H1 (cell line): ENCODE measurements at regions not wholly inside any gene's neighbourhood (a gene's known extent, or its start where the extent isn't known, plus 50 kb on each side); places are given as distances from the start of the nearest gene placed in this dataset.

ENCODE experiments used
- CTCF ChIA-PET: fragments of 300-600 bp; sonication (Branson Sonifier 250); formaldehyde crosslinking; loops from one replicate; lab custom pipeline; 2021; ENCODE audit not compliant: partially characterized antibody; lab: Charles Lee
- POLR2A ChIA-PET: fragments of 300-600 bp; sonication (Branson Sonifier 250); formaldehyde crosslinking; loops from one replicate; lab custom pipeline; 2021; ENCODE audit warnings: inconsistent platforms; ENCODE audit not compliant: partially characterized antibody; lab: Charles Lee
- DNase-seq, 2 experiments: peaks; one replicate each; pipeline versions ENCODE4 v3.0.0 to v3.0.0-alpha.2; 2010 to 2022; ENCODE audit warnings: low spot score in 2 of 2, low read depth in 1 of 2, mixed read lengths in 1 of 2
- FAIRE-seq: peaks from 2 replicates; lab custom pipeline; 2011; peaks lifted over from hg19 to GRCh38; lab: Jason Lieb, UNC
- H2AFZ ChIP-seq: 2 replicates; pipeline ENCODE4 v1.8.1; 2012; ENCODE audit warnings: low read length, inconsistent platforms
- H2AK5ac ChIP-seq: 2 replicates; pipeline ENCODE4 v1.6.1; 2013; ENCODE audit warnings: low read depth, low read length
- H2BK120ac ChIP-seq: replicated peaks from 2 replicates; pipeline ENCODE3; 2013; ENCODE audit warnings: low read depth, low read length, inconsistent platforms
- H2BK12ac ChIP-seq: 2 replicates; pipeline ENCODE4 v1.6.1; 2013; ENCODE audit warnings: low read depth, low read length
- H2BK15ac ChIP-seq: 2 replicates; pipeline ENCODE4 v1.6.1; 2013; ENCODE audit warnings: low read length
- H2BK20ac ChIP-seq: 2 replicates; pipeline ENCODE4 v1.6.1; 2013; ENCODE audit warnings: low read length
- H2BK5ac ChIP-seq: 2 replicates; pipeline ENCODE4 v1.6.1; 2013; ENCODE audit warnings: low read depth, low read length
- H3K14ac ChIP-seq: 2 replicates; pipeline ENCODE4 v1.6.1; 2013; ENCODE audit warnings: inconsistent platforms; ENCODE audit not compliant: insufficient read length
- H3K18ac ChIP-seq: 2 replicates; pipeline ENCODE4 v1.6.1; 2013; ENCODE audit warnings: low read length; ENCODE audit errors: extremely low read depth
- H3K23ac ChIP-seq: 2 replicates; pipeline ENCODE4 v1.6.1; 2013; ENCODE audit warnings: inconsistent platforms; ENCODE audit not compliant: insufficient read length
- H3K23me2 ChIP-seq: 2 replicates; pipeline ENCODE4 v1.6.1; 2013; ENCODE audit warnings: low read depth, low read length
- H3K27ac ChIP-seq: 2 replicates; pipeline ENCODE4 v1.6.1; 2011; ENCODE audit warnings: low read depth, low read length, inconsistent platforms
- H3K27me3 ChIP-seq, 4 experiments: replicated peaks in 1 of 4; 1 replicate in 1 of 4; 2 replicates in 3 of 4; pipeline versions ENCODE4 v1.6.1 to v1.8.1; 2011 to 2013; ENCODE audit warnings: low read length in 3 of 4, mild to moderate bottlenecking in 3 of 4, inconsistent platforms in 2 of 4, mixed read lengths in 2 of 4, moderate library complexity in 1 of 4; ENCODE audit not compliant: control insufficient read depth in 3 of 4, insufficient read depth in 3 of 4; ENCODE audit errors: extremely low read depth in 1 of 4
- H3K36me3 ChIP-seq, 4 experiments: 2 replicates each; pipeline versions ENCODE4 v1.6.1 to v1.8.1; 2011 to 2013; ENCODE audit warnings: mild to moderate bottlenecking in 4 of 4, low read length in 3 of 4, moderate library complexity in 2 of 4, control low read depth in 1 of 4, inconsistent platforms in 1 of 4; ENCODE audit not compliant: insufficient read depth in 4 of 4, control insufficient read depth in 2 of 4
- H3K4ac ChIP-seq: replicated peaks from 2 replicates; pipeline ENCODE3; 2013; ENCODE audit warnings: low read length, low read depth, mixed read lengths, inconsistent platforms; ENCODE audit not compliant: insufficient read length
- H3K4me1 ChIP-seq, 4 experiments: replicated peaks in 1 of 4; 1 replicate in 1 of 4; 2 replicates in 3 of 4; pipeline versions ENCODE4 v1.6.1 to v1.8.1; 2011 to 2013; ENCODE audit warnings: low read length in 3 of 4, inconsistent platforms in 2 of 4, mixed read lengths in 1 of 4; ENCODE audit not compliant: insufficient read depth in 4 of 4, control insufficient read depth in 3 of 4
- H3K4me2 ChIP-seq, 2 experiments: 2 replicates each; pipeline versions ENCODE4 v1.6.1 to v1.8.1; 2011 to 2013; ENCODE audit warnings: low read depth in 2 of 2, low read length in 2 of 2, control low read depth in 1 of 2, inconsistent platforms in 1 of 2, mild to moderate bottlenecking in 1 of 2; ENCODE audit not compliant: insufficient read depth in 1 of 2
- H3K4me3 ChIP-seq, 4 experiments: fragments of 200-600, 300-600 bp in 1 of 4; sonication (generic), shearing (Covaris generic), sonication (Bioruptor Twin) in 1 of 4; 2 replicates each; pipeline versions ENCODE4 v1.5.1 to v1.8.1; 2011 to 2016; ENCODE audit warnings: low read length in 4 of 4, low read depth in 3 of 4, control low read depth in 2 of 4, inconsistent platforms in 2 of 4, mild to moderate bottlenecking in 2 of 4, mixed read lengths in 1 of 4, moderate library complexity in 1 of 4; ENCODE audit not compliant: insufficient read depth in 2 of 4; ENCODE audit errors: extremely low read depth in 1 of 4
- H3K56ac ChIP-seq: replicated peaks from 2 replicates; pipeline ENCODE3; 2013; ENCODE audit warnings: low read depth, mild to moderate bottlenecking, mixed read lengths, low read length, inconsistent platforms; ENCODE audit not compliant: insufficient read length
- H3K79me1 ChIP-seq: 2 replicates; pipeline ENCODE4 v1.6.1; 2013; ENCODE audit warnings: low read depth, low read length, control low read depth
- H3K79me2 ChIP-seq, 2 experiments: 2 replicates each; pipeline versions ENCODE4 v1.6.1 to v1.8.1; 2012 to 2013; ENCODE audit warnings: low read length in 2 of 2, mild to moderate bottlenecking in 2 of 2, inconsistent platforms in 1 of 2; ENCODE audit not compliant: insufficient read depth in 2 of 2, control insufficient read depth in 1 of 2
- H3K9ac ChIP-seq, 4 experiments: replicated peaks in 1 of 4; 1 replicate in 1 of 4; 2 replicates in 3 of 4; pipeline versions ENCODE4 v1.6.1 to v1.8.1; 2011 to 2013; ENCODE audit warnings: low read depth in 3 of 4, low read length in 3 of 4, control low read depth in 2 of 4, mild to moderate bottlenecking in 2 of 4, moderate library complexity in 2 of 4, inconsistent platforms in 1 of 4; ENCODE audit errors: extremely low read depth in 1 of 4
- H3K9me3 ChIP-seq, 2 experiments: 2 replicates each; pipeline versions ENCODE4 v1.6.1 to v1.8.1; 2012 to 2013; ENCODE audit warnings: mild to moderate bottlenecking in 2 of 2, moderate library complexity in 2 of 2, control low read depth in 1 of 2, inconsistent platforms in 1 of 2, low read depth in 1 of 2, low read length in 1 of 2, mixed read lengths in 1 of 2; ENCODE audit not compliant: insufficient read depth in 2 of 2
- H4K20me1 ChIP-seq, 2 experiments: replicated peaks in 1 of 2; 2 replicates each; pipeline versions ENCODE3 to v1.8.1; 2011 to 2013; ENCODE audit warnings: inconsistent platforms in 2 of 2, low read length in 2 of 2, mild to moderate bottlenecking in 1 of 2; ENCODE audit not compliant: insufficient read depth in 2 of 2, control insufficient read depth in 1 of 2
- H4K5ac ChIP-seq: 2 replicates; pipeline ENCODE4 v1.6.1; 2013; ENCODE audit warnings: low read length, low read depth, mixed read lengths, inconsistent platforms; ENCODE audit not compliant: insufficient read length
- H4K8ac ChIP-seq: 2 replicates; pipeline ENCODE4 v1.8.0; 2013; ENCODE audit warnings: mild to moderate bottlenecking, moderate library complexity, low read length, inconsistent platforms; ENCODE audit not compliant: insufficient read depth; ENCODE audit errors: extremely low read depth
- H4K91ac ChIP-seq: replicated peaks from 2 replicates; pipeline ENCODE3; 2013; ENCODE audit warnings: low read length, mixed read lengths, inconsistent platforms; ENCODE audit not compliant: insufficient read length
- CREB1 ChIP-seq: IDR thresholded peaks from 2 replicates; pipeline ENCODE4 v1.6.1; 2012; ENCODE audit warnings: inconsistent platforms
- JUND ChIP-seq: IDR thresholded peaks from 2 replicates; pipeline ENCODE4 v1.6.1; 2011; ENCODE audit warnings: mild to moderate bottlenecking, improper control_type of control experiment, low read length
- MAFK ChIP-seq: IDR thresholded peaks from 2 replicates; pipeline ENCODE4 v1.6.1; 2012; ENCODE audit warnings: low read depth, mild to moderate bottlenecking, improper control_type of control experiment, low read length
- RBBP5 ChIP-seq: IDR thresholded peaks from 2 replicates; pipeline ENCODE4 v1.7.1; 2012; ENCODE audit warnings: low read depth, mild to moderate bottlenecking, inconsistent platforms, low read length, moderate library complexity, borderline replicate concordance
- RXRA ChIP-seq: IDR thresholded peaks from 2 replicates; pipeline ENCODE4 v1.6.1; 2011; ENCODE audit warnings: low read depth, mild to moderate bottlenecking, low read length, moderate library complexity; ENCODE audit not compliant: insufficient read depth
- SIN3A ChIP-seq, 2 experiments: IDR thresholded peaks in 1 of 2; conservative IDR thresholded peaks in 1 of 2; 2 replicates each; pipeline ENCODE4 v1.6.1; 2011 to 2012; ENCODE audit warnings: low read length in 2 of 2, improper control_type of control experiment in 1 of 2, low read depth in 1 of 2, mild to moderate bottlenecking in 1 of 2
- TAF7 ChIP-seq: optimal IDR thresholded peaks from 2 replicates; pipeline ENCODE3; 2011; ENCODE audit warnings: low read depth, mild to moderate bottlenecking, inconsistent platforms, low read length, moderate library complexity, borderline replicate concordance
- WGBS, 2 experiments: shearing (Covaris generic) in 1 of 2; methylation state at CpG; one replicate each; pipeline versions ENCODE4 v1.1.6 to v1.1.7; 2013 to 2015; ENCODE audit warnings: low lambda C conversion rate in 2 of 2, mixed read lengths in 2 of 2, inconsistent platforms in 1 of 2, low coverage in 1 of 2, missing lambda C conversion rate in 1 of 2; ENCODE audit not compliant: insufficient replicate concordance in 2 of 2, insufficient coverage in 1 of 2, insufficient read length in 1 of 2; ENCODE audit errors: extremely low coverage in 1 of 2, missing lambda C conversion rate in 1 of 2; 5-methylcytosine and 5-hydroxymethylcytosine counted together

DNA sequence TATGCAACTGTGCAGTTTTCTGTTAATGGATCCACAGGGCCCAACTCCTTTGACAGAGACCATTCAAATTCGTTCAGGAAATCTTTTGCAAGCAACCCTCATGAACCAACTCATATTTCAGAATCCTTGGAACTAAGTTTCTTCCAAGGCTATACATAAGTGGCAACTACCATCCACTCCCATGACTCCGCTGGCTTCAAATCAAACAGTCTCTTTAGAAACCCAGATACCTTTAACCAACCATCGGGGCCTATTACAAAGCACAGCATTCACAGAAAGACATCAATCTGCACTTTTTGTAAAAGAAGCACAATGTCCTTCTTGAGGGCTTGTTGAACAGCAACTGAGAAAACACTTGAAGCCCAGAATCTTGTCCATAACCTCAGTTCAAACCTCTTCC lies 526.9 kb downstream of the DTWD2 start:
- H4K20me1 ChIP-seq = no peaks in the 10 kb centered on the region
- WGBS, 2 experiments = 98% methylated on average over 3 of the region's 3 CpGs; no CpG with 5 or more reads in 1 of the 2 experiments
- H2AK5ac ChIP-seq = no peak overlapping the region
- H3K4me3 ChIP-seq = no peak overlapping the region
- H3K9ac ChIP-seq = no peak overlapping the region
- no peak overlapping the region for H4K8ac ChIP-seq
- H3K23me2 ChIP-seq = no peaks in the 10 kb centered on the region
- H3K27me3 ChIP-seq = no peaks in the 10 kb centered on the region
- CTCF ChIA-PET = no interaction called here
- H3K23ac ChIP-seq = no peak overlapping the region
- H3K4me1 ChIP-seq = peaks cover 0 to 5% (median 0%) of the 10 kb centered on the region in 4 experiments; a peak in 1 of 7 replicates
- no peak overlapping the region for H3K27ac ChIP-seq
- no peak overlapping the region for H2BK120ac ChIP-seq
- no peak overlapping the region for H3K56ac ChIP-seq
- H3K4ac ChIP-seq = no peak overlapping the region
- H4K5ac ChIP-seq = no peak overlapping the region
- H3K79me1 ChIP-seq = no peaks in the 10 kb centered on the region
- no peak overlapping the region for H2BK5ac ChIP-seq
- H3K18ac ChIP-seq = no peak overlapping the region; the same call in 1 of the 2 replicates
- H2BK12ac ChIP-seq = no peak overlapping the region
- H3K79me2 ChIP-seq = no peaks in the 10 kb centered on the region
- TF ChIP-seq SIN3A (conservative IDR thresholded peaks at IDR 0.05 in 1 of 2, IDR thresholded peaks at IDR 0.05 in 1 of 2; ENCODE audit: low read depth in 1 of 2, low read length in 2 of 2) = no peak
- TF ChIP-seq CREB1 = no peak
- no peak for TF ChIP-seq RXRA
- TF ChIP-seq TAF7 = no peak
- TF ChIP-seq MAFK = no peak
- no peak for TF ChIP-seq RBBP5
- TF ChIP-seq JUND = no peak
- TF ChIP-seq, all 59 proteins: peak for 0
- Histone ChIP-seq H3K4me2 (no peak overlapping the region), H2BK20ac (no peak overlapping the region), H2AFZ (no peak overlapping the region), H3K14ac (no peak overlapping the region), H4K91ac (no peak overlapping the region), H3K36me3 (no peaks in the 10 kb centered on the region), H2BK15ac (no peak overlapping the region), H3K9me3 (no peaks in the 10 kb centered on the region)
- POLR2A ChIA-PET = no interaction called here
- FAIRE-seq = no peak
- no peak for DNase-seq
